ENCODE measurements at regions not wholly inside any gene's neighbourhood (a gene's known extent, or its start where the extent isn't known, plus 50 kb on each side); places are given as distances from the start of the nearest gene placed in this dataset.

GRCh38 chr1:221138516-221138915, 259.3 kb downstream of the HLX start:
- no peak for DNase-seq
- H3K27ac Mint-ChIP-seq (ENCODE audit: unreplicated experiment) = no peak overlapping the region
- H3K27me3 Mint-ChIP-seq (ENCODE audit: insufficient read depth, unreplicated experiment) = peaks cover 2% of the 10 kb centered on the region
- TF ChIP-seq CTCF (IDR thresholded peaks at IDR 0.05; ENCODE audit: insufficient read depth in 1 of 2, low read depth in 1 of 2, low read length in 1 of 2, severe bottlenecking in 1 of 2, unreplicated experiment in 1 of 2) = no peak
- ChIA-PET POLR2A (no interaction called here), CTCF (no interaction called here)
- no peaks in the 10 kb centered on the region for H3K9me3 Mint-ChIP-seq (ENCODE audit: unreplicated experiment)
- no peaks in the 10 kb centered on the region for H3K36me3 Mint-ChIP-seq (ENCODE audit: insufficient read depth, unreplicated experiment)
- Histone ChIP-seq H3K4me1 (no peaks in the 10 kb centered on the region), H3K27me3 (replicated peaks; ENCODE audit: control insufficient read depth, insufficient read depth, low read length) (no peaks in the 10 kb centered on the region), H3K4me3 (ENCODE audit: low read depth, low read length) (no peak overlapping the region), H3K9me3 (no peaks in the 10 kb centered on the region), H3K36me3 (ENCODE audit: control insufficient read depth, insufficient read depth, low read length) (no peaks in the 10 kb centered on the region)
- H3K4me3 Mint-ChIP-seq (ENCODE audit: unreplicated experiment) = no peak overlapping the region
- H3K4me1 Mint-ChIP-seq (ENCODE audit: low read depth, unreplicated experiment) = no peaks in the 10 kb centered on the region
- intact Hi-C loops (cut with micrococcal nuclease; ENCODE audit: unreplicated experiment) = no loop called here
- BruUV-seq (replicated peaks) = no TSS peak

DNA sequence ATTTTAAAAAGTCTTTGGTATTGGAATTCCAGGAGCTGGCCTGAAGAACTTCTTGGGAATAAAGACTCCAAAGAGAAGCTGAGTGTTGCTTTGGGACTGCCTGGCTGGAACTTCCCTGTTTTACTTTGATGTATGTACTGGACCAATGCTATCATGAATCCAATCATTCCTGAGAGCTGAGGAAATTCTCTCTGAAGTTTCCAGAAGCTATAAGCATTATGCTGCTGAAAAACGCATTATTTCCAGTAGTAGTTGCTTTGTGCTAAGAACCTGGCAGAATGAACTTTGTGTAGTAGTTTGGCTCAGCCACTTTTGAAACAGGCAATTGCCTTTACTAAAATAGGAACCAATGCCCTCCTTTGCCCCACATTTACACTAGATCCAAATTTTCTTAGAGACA, 260.7 kb downstream of the HLX start:
- Mint-ChIP-seq H3K4me1 (ENCODE audit: low read depth, unreplicated experiment) (no peaks in the 10 kb centered on the region), H3K27ac (ENCODE audit: unreplicated experiment) (no peak overlapping the region), H3K9me3 (ENCODE audit: unreplicated experiment) (no peaks in the 10 kb centered on the region), H3K27me3 (ENCODE audit: insufficient read depth, unreplicated experiment) (no peaks in the 10 kb centered on the region), H3K36me3 (ENCODE audit: insufficient read depth, unreplicated experiment) (no peaks in the 10 kb centered on the region), H3K4me3 (ENCODE audit: unreplicated experiment) (no peak overlapping the region)
- CTCF ChIA-PET = no interaction called here
- intact Hi-C loops (cut with micrococcal nuclease; ENCODE audit: unreplicated experiment) = no loop called here
- Histone ChIP-seq H3K4me1 (no peaks in the 10 kb centered on the region), H3K27me3 (replicated peaks; ENCODE audit: control insufficient read depth, insufficient read depth, low read length) (no peaks in the 10 kb centered on the region), H3K4me3 (ENCODE audit: low read depth, low read length) (no peak overlapping the region), H3K9me3 (no peaks in the 10 kb centered on the region), H3K36me3 (ENCODE audit: control insufficient read depth, insufficient read depth, low read length) (no peaks in the 10 kb centered on the region)
- no peak for TF ChIP-seq CTCF (IDR thresholded peaks at IDR 0.05; ENCODE audit: insufficient read depth in 1 of 2, low read depth in 1 of 2, low read length in 1 of 2, severe bottlenecking in 1 of 2, unreplicated experiment in 1 of 2)
- BruUV-seq (replicated peaks) = no TSS peak
- POLR2A ChIA-PET = no interaction called here
- no peak for DNase-seq

GRCh38 chr1:221141096-221141495, 261.9 kb downstream of the HLX start:
- no peak overlapping the region for H3K4me3 Mint-ChIP-seq (ENCODE audit: unreplicated experiment)

More at GRCh38 chr1:221141096-221141495, 261.9 kb downstream of the HLX start:
- Histone ChIP-seq H3K4me1 (no peaks in the 10 kb centered on the region), H3K9me3 (no peaks in the 10 kb centered on the region), H3K27me3 (replicated peaks; ENCODE audit: control insufficient read depth, insufficient read depth, low read length) (no peaks in the 10 kb centered on the region), H3K36me3 (ENCODE audit: control insufficient read depth, insufficient read depth, low read length) (no peaks in the 10 kb centered on the region), H3K4me3 (ENCODE audit: low read depth, low read length) (no peak overlapping the region)
- intact Hi-C loops (cut with micrococcal nuclease; ENCODE audit: unreplicated experiment) = no loop called here
- BruUV-seq (replicated peaks) = no TSS peak
- no peak overlapping the region for H3K27ac Mint-ChIP-seq (ENCODE audit: unreplicated experiment)
- CTCF ChIA-PET = no interaction called here
- H3K9me3 Mint-ChIP-seq (ENCODE audit: unreplicated experiment) = no peaks in the 10 kb centered on the region
- H3K27me3 Mint-ChIP-seq (ENCODE audit: insufficient read depth, unreplicated experiment) = no peaks in the 10 kb centered on the region
- POLR2A ChIA-PET = no interaction called here
- no peak for TF ChIP-seq CTCF (IDR thresholded peaks at IDR 0.05; ENCODE audit: insufficient read depth in 1 of 2, low read depth in 1 of 2, low read length in 1 of 2, severe bottlenecking in 1 of 2, unreplicated experiment in 1 of 2)
- H3K36me3 Mint-ChIP-seq (ENCODE audit: insufficient read depth, unreplicated experiment) = no peaks in the 10 kb centered on the region
- DNase-seq = no peak
- no peaks in the 10 kb centered on the region for H3K4me1 Mint-ChIP-seq (ENCODE audit: low read depth, unreplicated experiment)

All from Caco-2 (cell line).